Ovary (tissue), 7 donors: ENCODE measurements at regions not wholly inside any gene's neighbourhood (a gene's known extent, or its start where the extent isn't known, plus 50 kb on each side); places are given as distances from the start of the nearest gene placed in this dataset.
A peak's percentile ranks its signal among the peaks of the same experiment; 100 is the strongest.
"Not testable (repeated sequence)": the region's sequence is repeated elsewhere in the genome, so short reads cannot be mapped to it uniquely, and the experiment has no call there.

ENCODE experiments used
- DNase-seq, 5 donors: peaks; one replicate each; pipeline ENCODE4 v3.0.0-alpha.2; 2019 to 2020
- H3K27ac ChIP-seq, 2 donors: fragments of 200-600 bp; one replicate each; pipeline versions ENCODE4 v1.5.1 to v1.8.0; 2019 to 2022
- H3K27me3 ChIP-seq: fragments of 200-600 bp; one replicate; pipeline ENCODE4 v1.8.0; 2022
- H3K36me3 ChIP-seq: fragments of 200-600 bp; sonication (generic); one replicate; pipeline ENCODE4 v1.5.1; 2019
- H3K4me1 ChIP-seq: one replicate; pipeline ENCODE4 v1.8.1; 2013; ENCODE audit warnings: mild to moderate bottlenecking, moderate library complexity; ENCODE audit not compliant: insufficient read depth
- H3K4me3 ChIP-seq: fragments of 200-600 bp; sonication (generic); one replicate; pipeline ENCODE4 v1.5.1; 2017
- H3K9me3 ChIP-seq, 2 donors: fragments of 200-600 bp in 1 of 2; sonication (generic) in 1 of 2; one replicate each; pipeline versions ENCODE4 v1.5.1 to v1.8.1; 2013 to 2019; ENCODE audit warnings: mild to moderate bottlenecking in 1 of 2, moderate library complexity in 1 of 2
- WGBS, 3 donors: extraction: QIAGEN DNeasy Blood & Tissue Kit in 1 of 3; methylation state at CpG; one replicate each; pipeline versions ENCODE4 v1.1.5 to v1.1.7; 2013 to 2017; 5-methylcytosine and 5-hydroxymethylcytosine counted together
- intact Hi-C, 4 donors: fragments of 100-400 bp; cut with DNase I; formaldehyde crosslinking; loops; one replicate each; pipeline versions ENCODE4 v1.11.0 to v1.15.1; 2022 to 2023
- donor health status: DM: no; HTN: no; CAD: no; lungs with moderate emphysema.
- donor health status: DM: no; HTN: no; CAD: no.
- donor health status: Bipolar disorder and iron deficiency.
- donor health status: DM: no; HTN: no; CAD: no.
- donor health status: DM: yes; HTN: yes; CAD: no.

- H3K36me3 ChIP-seq, H3K27ac ChIP-seq, H3K4me3 ChIP-seq, H3K4me1 ChIP-seq, H3K9me3 ChIP-seq, H3K27me3 ChIP-seq, intact Hi-C loops: not testable (repeated sequence)
- peak in 1 of 5 donors; percentile 14 for DNase-seq
- WGBS, 3 donors: 59 to 83% (median 60%) methylated on average over 1 to 2 of the region's 3 CpGs
These were observed 3595.8 kb upstream of the OR11H1 start for GRCh38 chr22:11932212-11932611.

- 24 to 80% methylated on average over 2 to 11 of the region's 11 CpGs; no CpG with 5 or more reads in 1 of the 3 donors for WGBS, 3 donors
- H3K9me3 ChIP-seq: not testable (repeated sequence)
These were observed 3559.9 kb upstream of the OR11H1 start for GRCh38 chr22:11967915-11968616.

GRCh38 chr22:11973856-11974255 is 3554.1 kb upstream of the OR11H1 start:
- WGBS, 3 donors: 25 to 55% (median 45%) methylated on average over 11 to 35 of the region's 35 CpGs
- H3K4me3 ChIP-seq, intact Hi-C loops, H3K9me3 ChIP-seq, H3K4me1 ChIP-seq, DNase-seq, H3K27me3 ChIP-seq, H3K27ac ChIP-seq, H3K36me3 ChIP-seq: not testable (repeated sequence)

More at GRCh38 chr22:11967915-11968616, 3559.9 kb upstream of the OR11H1 start:
- H3K36me3 ChIP-seq, H3K4me3 ChIP-seq, DNase-seq, H3K4me1 ChIP-seq, intact Hi-C loops, H3K27ac ChIP-seq, H3K27me3 ChIP-seq: not testable (repeated sequence)
